Spleen (tissue), 7 donors: ENCODE measurements at regions not wholly inside any gene's neighbourhood (a gene's known extent, or its start where the extent isn't known, plus 50 kb on each side); places are given as distances from the start of the nearest gene placed in this dataset.

Experiments
- CTCF ChIP-seq, 11 experiments: fragments of 200-600 bp in 7 of 11; fragments of 450-650 bp in 4 of 11; sonication (generic) in 4 of 11; IDR thresholded peaks in 8 of 11; conservative IDR thresholded peaks in 3 of 11; 1 replicate in 7 of 11; 2 replicates in 4 of 11; pipeline versions ENCODE4 v1.4.0 to v1.8.0; 2016 to 2021; ENCODE audit warnings: antibody characterized with exemption in 11 of 11, inconsistent platforms in 4 of 11, mild to moderate bottlenecking in 1 of 11
- POLR2A ChIP-seq, 3 donors: fragments of 450-650 bp; IDR thresholded peaks; one replicate each; pipeline ENCODE4 v1.5.1; 2017; ENCODE audit warnings: antibody characterized with exemption in 3 of 3, mild to moderate bottlenecking in 1 of 3
- POLR2AphosphoS5 ChIP-seq, 3 donors: sonication (generic); formaldehyde crosslinking; IDR thresholded peaks; one replicate each; pipeline ENCODE4 v1.5.1; 2017; ENCODE audit warnings: antibody characterized with exemption in 3 of 3
- donor health status: DM: no; HTN: no; CAD: no; lungs with moderate emphysema.
- donor health status: DM: no; HTN: no; CAD: no.
- donor health status: DM: no; HTN: no; CAD: no.

DNA sequence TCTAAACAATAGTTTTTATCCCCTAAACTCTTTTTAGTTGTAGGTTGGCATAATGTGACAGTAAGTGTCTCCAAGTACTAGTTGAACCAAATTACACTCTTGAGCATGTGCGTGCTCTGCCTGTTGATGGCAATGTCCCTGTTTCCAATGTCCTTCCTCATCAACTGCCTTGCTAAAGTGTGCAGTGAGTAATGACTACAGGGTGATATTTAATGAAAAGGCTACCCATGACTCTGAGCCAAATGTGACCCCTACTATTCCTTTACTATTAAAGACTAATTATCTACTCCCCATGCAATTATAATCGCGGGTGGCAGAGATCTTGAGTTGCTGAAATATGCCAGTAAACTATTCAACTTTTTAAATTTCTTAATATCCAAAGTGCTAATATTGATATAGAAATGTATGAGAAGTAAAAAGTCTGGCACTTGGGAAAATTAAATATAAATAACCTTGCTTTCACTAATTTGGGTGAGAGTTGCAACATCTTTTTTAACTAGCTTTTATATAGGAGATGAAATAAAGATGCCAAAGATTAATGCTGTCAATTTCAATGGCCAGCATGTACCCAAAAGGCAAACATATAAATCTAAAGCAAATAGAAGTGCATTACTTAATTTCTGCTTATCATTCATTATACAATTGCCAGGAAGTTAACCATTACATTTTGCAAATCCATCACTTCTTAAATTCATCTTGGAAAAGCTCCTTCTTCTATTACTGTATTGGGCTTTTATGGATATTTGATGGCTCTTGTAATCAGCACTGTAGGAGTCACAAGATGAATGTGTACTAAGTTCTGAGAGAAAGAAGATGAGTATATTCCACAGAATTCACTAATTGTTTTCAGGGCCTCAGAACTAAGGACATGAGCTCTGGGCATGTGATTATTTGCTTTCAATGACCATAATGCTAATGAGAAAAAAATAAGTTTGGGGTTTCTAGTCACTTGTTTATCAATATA is 518.2 kb upstream of the NAALADL2 start:
- TF ChIP-seq CTCF (IDR thresholded peaks at IDR 0.05 in 8 of 11, conservative IDR thresholded peaks at IDR 0.05 in 3 of 11) (no peak), POLR2A (IDR thresholded peaks at IDR 0.05) (no peak), POLR2AphosphoS5 (IDR thresholded peaks at IDR 0.05) (no peak)
